HG02642 (cell line): ENCODE measurements at regions not wholly inside any gene's neighbourhood (a gene's known extent, or its start where the extent isn't known, plus 50 kb on each side); places are given as distances from the start of the nearest gene placed in this dataset.

Source experiments
- ATAC-seq: cut with Tn5 transposase; IDR thresholded peaks from one replicate; pipeline ENCODE4 v1.9.1; 2021; ENCODE audit warnings: mild to moderate bottlenecking; ENCODE audit not compliant: unreplicated experiment, poor library complexity

DNA sequence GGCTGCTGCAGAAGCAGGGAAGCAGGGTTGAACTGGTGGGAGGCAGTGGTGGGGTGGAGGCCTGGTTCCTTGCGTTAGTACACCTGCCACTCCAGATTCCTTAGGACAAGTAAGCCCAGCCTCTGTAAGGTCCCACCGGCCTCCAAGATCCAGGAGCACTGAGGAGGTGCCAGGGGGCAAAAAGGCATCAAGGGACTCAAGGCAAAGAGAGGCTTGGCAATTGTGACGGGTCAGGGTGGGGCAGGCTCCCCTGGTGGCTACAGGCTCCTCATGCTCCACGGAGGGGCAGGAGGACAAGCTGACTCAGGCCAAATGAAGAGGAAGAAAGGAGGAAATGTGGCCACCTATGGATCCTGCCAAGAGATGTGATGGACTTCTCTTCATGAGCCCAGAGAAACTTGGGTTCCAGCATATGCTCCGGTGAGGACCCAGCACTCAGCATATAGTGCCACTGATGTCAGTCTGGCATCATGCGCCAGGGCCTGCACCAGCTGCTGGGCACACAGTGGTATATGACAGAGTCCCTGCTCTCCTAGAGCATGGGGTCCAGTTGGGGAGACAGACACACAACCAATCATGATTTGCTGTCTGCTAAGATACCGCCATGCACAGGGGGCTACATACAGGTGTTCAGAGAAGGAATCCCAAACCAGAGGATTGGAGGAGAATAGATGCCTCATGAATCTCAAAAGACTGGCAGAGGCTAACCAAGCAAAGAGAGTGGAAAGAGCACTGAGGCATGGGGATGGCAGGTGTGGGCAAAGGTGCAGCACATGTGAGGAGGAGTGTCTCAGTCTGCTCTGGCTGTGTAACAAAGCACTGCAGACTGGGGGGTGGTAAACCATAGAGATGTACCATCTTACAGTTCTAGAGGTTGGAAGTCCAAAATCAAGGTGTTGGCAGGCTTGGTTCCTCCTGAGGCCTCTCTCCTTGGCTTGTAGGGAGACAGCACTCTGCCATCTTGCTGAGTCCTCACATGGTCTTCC is 249.7 kb downstream of the RHOU start:
- no peak for ATAC-seq

DNA sequence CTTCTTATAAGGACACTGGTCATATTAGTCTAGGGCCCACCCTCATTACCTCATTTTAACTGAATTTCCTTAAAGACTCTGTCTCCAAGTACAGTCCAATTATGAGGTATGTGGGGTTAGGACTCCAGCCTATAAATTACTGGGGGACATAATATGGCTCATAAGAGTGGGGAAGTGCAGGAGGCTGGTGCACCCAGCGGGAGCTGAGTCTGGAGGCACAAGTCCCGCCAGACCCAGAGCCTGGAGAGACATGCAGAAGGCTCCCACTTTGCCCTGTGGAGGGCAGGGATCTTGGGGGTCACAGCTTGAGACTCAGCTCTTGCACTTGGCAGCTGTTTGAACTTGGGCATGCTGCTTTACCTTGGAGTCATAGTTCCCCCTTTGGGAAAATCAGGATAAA is 250.4 kb downstream of the RHOU start:
- no peak for ATAC-seq

DNA sequence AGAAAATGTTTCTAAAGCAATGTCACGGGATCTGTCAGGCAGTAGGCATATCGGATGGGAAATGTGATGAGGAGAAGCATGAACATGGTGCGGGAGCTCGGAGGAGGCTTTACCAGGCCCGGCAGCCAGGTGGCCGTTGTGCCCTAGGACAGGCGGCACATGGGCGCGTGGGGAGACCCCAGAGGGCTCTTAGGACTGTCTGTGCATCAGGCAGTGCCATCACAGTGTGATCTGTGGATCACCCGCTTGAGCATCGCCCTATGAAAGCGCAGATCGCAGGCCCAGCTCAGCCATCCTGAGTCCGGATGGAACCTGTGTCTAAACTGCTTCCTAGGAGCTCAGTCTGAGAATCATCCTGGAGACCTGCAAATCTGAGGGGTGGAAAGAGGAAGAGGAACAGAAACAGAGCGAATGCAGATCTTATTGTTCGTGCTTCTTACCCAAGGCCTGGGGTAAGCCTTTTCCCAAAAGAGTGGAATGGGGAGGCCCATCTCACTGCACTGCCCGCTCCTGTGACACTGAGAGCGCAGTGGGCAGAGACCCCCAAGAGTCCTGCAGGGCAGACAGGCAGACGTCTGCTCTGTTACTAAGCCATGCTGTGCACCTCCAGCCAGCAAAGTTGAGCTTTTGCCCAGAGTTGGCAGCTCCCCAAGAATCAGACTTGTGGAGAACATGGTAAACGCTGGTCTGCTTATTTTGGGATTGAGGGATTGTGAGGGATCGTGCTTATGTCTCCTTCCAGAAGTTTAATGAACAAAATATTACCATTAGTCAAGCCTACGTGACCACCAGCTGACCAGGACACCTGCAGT is 251.0 kb downstream of the RHOU start:
- ATAC-seq: no peak

DNA sequence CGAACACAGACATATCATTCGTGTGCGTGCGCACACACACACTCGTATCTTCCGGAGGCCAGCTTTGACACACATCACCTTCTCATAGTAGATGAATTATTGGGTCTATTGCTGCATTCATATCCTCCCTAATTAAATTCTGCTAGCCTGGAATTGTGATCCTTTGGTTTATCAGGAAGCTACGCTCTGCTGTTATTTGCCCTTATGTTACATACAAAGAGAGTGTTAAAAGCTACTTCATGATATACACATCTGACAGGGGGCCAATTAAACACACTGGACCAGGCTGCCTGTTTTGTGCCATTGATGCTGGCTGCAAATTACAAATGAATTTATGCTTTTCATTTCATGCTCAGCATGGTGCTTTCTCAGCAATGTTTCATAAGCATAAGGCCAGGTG is 252.0 kb downstream of the RHOU start:
- no peak for ATAC-seq

DNA sequence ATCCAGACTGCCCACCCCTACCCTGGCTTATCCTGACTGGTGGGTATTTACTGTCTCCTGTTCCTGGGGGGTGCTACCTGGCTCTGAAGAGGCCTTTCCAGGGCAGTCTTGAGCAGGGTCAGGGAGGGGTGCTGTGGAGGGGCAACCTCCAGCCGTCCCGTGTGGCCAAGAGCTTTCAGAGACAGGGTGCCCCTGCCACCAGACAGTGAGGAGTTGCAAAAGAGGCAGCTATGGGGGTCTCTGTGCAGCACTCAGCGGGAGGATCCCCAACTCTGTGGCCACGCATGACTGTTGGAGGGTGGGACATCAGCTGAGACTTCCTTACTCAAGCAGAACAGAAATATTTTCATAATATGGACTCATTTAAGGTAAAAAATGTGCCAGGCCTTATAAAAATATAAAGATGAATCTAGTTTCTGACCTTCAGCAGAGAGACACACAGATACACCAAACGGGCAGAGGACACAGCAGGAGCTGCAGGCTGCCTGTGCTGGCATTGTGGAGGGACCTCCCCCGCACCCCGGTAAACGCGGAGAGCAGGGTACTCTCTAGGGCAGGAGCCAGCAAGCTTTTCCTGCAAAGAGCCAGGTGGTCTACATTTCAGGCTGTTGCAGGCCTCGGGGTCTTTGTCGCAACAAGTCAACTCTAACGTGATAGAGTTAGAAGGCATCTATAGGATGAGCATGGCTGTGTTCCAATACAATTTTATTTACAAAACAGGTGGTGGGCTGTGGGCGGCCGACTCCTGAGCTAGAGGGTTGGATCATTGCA is 252.6 kb downstream of the RHOU start:
- ATAC-seq: no peak

DNA sequence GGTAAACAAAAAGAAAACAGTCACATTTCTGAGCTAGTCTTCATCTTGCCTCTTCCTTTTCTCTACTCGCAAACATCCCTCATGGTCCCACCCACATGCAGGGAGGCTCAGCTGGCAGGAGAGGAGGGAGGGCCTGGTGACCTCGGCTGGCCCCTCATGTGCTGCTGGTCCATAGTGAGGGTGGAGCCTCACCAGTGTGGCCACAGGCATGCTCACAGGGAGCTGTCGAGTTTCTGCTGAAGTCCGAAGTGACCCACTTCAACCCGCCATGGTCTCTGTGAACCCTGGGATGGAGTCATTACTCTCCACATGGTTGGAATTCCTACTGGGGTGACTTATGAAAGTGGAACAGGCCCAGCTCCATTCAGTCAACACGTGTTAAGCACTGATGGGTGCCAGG is 253.4 kb downstream of the RHOU start:
- no peak for ATAC-seq

DNA sequence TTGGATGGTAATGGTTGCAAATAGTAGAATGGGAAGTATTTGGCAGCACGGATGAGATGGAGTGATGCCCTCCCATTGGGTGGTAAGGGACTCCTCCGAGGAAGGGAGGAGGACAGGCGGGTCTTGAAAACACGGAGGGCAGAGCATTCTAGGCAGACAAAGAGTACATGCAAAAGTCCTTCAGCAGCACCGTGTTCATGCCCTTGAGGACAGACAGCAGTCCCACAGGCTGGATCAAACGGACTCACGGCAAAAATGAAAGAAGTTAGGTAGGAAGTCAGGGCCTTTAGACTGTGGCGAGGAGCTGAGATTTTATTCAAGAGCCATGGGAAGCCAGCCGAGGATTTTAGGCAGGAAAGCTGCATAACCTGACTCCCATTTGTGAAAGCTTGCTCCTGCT is 253.9 kb downstream of the RHOU start:
- no peak for ATAC-seq

DNA sequence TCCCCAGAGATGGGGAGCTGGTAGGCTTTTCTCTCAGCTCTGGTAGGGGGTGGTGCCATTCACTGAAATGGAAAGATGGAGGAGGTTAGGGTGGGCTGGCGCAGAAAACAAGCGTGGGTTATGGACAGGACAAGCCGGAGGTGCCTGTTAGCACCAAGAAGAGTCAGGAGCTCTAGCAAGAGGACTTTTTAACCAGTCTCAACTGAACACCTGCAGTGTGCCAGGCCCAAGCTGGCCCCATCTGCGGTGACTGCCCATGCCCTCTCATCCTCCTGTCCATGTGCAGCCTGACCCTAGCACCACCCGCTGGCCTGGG is 254.4 kb downstream of the RHOU start:
- ATAC-seq: no peak

DNA sequence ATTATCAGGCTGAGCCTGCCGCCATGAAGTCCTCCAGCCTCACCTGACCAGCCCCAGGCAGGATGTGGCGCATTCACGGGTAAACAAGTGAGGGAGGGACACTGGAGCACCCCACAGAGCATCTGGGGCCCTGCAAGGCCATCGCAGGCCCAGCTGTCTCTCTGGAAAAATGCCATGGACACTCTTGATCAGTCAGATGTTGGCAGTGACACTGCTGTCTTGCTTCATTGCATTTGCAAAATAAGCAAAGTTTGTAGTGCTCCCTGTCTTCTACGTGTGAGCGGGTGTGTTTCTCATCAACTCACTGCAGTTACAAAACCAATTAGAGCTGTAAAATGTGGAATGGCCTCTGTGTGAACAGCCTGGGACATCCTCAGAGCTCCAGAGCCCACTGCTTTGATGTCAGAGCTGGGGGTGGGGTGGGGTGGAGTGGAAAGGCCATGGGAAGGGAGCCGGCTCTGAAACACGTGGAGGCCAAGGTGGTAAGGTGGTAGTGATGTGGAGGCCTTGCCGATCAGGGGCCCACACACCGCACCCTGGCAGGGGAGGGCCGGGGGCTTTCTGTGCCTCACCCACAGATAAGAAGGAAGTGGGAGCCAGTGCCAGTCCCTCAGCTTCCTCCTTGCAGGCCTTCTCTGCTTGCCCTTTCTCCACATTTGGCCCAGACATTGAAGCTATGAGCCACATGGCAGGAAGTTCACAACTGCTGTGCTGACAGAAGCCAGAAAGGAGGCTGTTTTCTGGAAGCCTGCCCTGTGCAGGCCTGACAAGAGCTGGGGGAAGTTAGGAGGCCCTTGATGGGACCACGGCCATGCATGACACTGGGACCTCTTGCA is 254.9 kb downstream of the RHOU start:
- no peak for ATAC-seq

DNA sequence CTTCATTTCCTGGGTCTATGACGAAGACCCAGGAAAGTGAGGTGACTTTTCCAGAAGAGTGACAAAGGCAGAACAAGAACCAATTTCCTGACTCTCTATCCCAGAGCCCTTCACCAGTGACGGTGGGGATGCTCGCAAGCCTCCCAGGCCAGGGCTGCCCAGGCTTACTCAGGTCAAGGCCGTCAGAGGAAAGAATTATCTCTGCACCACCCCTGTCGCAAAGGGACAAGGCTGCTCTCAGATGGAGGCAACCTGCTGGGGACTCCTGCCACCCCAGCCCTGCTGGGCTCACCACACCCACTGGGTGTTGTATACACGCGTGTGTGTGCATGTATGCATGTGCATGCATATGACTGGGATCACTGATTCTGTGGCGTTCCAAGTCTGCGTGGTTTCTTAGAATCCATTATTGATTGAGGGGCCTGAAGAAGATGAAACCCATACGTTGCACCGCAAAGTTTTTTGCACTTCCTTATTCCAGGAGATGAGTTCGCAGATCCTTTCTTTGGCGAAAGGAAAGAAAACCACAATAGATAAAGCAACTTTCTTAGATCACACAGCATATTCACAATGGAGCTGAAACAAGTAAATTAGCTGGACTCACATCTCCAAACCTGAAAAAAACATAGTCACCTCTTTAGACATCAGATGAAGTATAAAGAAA is 255.8 kb downstream of the RHOU start:
- ATAC-seq: no peak

DNA sequence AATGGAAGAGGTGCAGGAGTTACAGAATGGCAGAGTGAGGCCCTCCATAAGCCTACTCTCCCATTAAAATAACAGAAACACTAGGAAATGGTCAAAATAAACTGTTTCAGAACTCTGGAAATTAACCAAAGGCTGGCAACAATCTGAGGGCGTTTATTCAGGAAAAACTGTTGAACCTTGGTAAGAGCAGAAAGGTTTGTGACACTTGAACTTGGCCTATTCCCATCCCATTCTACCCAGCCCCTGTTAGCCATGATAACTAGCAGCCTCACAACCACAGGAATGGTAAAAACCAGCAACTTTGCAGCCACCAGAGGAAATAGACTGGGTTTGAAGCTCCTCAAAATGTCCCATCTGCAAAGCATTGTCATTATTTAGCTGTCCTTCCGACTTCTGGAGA is 256.8 kb downstream of the RHOU start:
- ATAC-seq: no peak

DNA sequence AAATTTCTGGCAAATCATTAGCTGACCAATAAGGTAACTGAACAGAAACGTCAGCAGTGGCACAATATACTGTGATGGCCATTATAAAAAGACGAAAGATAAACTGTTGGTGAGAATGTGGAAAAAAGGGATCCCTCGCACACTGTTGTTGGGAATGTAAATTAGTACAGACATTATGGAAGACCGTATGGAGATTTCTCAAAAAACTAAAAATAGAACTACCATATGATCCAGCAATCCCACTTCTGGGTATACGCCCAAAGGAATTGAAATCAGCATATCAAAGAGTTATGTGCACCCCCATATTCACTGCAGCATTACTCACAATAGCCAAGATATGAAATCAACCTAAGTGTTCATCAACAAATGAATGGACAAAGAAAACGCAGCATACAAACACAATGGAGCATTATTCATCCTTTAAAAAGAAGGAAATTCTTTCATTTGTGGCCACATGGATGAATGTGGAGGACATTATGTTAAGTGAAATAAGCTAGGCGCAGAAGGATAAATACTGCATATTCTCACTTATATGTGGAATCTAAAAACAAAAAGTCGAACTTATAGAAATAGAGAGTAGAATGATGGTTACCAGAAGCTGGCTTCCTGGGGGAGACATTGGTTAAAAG is 257.7 kb downstream of the RHOU start:
- ATAC-seq: no peak

DNA sequence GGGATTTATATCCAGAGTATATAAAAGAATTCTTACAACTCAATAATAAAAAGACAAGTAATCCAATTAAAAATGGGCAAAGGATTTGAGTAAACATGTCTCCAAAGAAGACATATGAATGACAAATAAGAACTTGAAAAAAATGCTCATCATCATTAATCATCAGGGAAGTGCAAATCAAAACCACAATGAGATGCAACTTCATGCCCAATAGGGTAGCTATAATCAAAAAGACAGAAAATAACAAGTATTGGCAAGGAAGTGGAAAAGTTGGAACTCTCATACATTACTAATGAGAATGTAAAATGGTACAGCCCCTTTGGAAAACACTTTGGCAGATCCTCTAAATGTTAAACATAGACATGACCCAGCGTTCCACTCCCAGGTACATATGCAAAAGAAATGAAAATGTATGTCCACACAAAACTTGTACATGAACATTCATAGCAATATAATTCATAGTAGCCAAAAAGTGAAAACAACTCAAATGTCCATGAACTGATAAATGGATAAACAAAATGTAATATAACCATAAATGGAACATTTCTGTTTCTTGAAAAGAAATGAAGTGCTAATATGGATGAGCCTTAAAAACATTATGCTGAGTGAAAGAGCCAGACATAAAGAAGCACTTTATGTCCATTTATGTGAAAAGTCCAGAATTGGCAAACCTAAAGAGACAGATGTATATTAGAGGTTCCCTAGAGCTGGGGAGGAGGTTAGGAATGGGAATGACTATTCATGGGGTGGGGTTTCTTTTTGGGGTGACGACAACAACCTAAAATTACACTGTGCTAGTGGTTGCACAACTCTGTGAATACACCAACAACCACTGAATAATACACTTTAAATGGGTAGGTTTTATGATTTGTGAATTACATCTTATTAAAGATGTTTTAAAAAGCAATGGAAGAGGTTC is 259.7 kb downstream of the RHOU start:
- no peak for ATAC-seq

DNA sequence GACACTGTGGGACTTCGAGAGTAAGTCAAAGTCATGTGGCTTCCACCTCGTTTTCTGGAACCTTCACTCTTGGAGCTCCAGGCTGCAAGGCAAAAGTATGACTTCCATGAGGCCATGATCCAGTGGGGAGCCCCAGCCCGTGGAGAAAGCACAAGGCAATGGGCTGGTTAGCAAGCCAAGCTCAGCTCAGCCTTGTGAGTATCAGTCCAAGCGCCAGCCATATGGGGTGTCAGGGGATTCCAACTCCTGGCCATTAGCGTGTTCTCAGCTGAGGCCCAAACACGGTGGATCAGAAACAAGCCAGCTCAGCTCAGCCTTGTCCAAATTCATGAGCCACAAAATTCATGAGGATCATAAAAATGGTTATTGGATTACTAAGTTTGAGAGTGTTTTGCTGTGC is 261.0 kb downstream of the RHOU start:
- no peak for ATAC-seq

DNA sequence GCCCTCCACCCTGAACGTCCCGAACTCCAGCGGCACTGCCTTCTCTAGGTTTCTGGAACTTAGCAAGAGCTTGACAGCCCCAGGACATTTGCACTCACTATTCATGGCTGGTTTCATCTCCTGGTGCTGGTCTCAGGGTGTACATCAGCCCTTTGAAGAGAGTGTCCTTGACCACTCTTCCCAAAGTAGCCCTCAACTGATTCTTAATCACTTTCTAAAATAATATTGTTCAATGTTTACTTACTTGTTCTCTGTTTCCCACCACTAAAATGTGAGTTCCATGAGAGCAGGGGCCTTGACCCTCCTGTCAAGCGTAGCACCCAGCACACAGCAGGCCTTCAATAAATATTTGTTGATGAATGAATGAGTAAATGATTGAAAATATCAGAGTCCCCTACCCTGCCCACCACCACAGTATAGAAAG is 262.5 kb downstream of the RHOU start:
- no peak for ATAC-seq

DNA sequence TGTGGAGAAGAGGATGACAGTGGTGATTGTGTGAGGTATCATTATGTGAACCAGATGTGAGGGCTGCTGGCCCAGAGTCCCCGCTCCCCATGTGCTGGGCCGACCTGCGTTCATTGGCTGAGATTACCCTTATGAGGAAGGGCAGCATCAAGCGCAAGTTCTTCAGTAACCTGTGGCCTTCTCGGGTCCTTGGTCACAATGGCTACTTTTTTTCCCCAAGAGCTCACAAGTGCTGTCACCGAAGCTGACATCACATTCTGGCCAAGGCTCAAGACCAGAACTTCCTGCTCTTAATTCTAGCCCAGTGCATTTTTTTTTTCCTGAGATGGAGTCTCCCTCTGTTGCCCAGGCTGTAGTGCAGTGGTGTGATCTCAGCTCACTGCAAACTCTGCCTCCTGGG is 262.9 kb downstream of the RHOU start:
- ATAC-seq: no peak

DNA sequence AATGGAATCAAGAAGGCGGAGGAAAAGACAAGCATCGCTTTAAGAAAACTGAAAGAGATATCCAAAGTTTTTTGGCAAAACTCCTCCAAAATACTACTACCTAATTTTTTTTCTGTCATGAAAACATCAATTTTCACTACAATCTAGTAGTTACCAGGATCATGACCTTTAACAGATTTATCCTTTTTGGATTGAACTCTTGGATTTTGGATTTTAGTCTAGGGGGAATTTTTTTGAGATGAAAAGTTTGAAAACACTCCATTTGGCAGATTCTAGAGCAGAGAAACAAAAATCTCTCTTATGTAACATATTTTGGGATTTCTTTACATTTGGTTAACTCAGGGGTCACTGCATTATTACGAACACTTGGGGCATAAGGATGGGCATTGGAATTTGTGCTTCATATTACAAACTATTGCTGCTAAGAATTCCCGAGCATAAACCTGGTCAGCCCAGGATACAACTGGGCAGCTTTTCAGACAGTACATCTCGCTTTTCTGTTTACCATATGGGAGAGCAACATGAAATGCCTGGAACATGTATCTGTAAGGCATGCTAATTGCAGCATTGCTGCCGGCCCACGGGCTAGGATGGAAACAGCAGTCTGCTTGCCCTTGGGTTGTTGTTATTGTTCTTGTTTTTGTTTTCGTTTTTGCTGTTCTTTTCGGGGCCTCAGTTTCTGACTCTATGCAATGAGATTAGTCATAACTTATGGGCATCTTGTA is 264.3 kb downstream of the RHOU start:
- no peak for ATAC-seq
